H9 (cell line): ENCODE measurements at regions not wholly inside any gene's neighbourhood (a gene's known extent, or its start where the extent isn't known, plus 50 kb on each side); places are given as distances from the start of the nearest gene placed in this dataset.

Experiments used
- DNase-seq: peaks from one replicate; pipeline ENCODE4 v3.0.0-alpha.2; 2017
- H2AFZ ChIP-seq: one replicate; pipeline ENCODE4 v1.6.1; 2013; ENCODE audit warnings: mild to moderate bottlenecking, low read length, control low read depth, moderate library complexity
- H2AK5ac ChIP-seq: 2 replicates; pipeline ENCODE4 v1.6.1; 2013; ENCODE audit warnings: low read length, control low read depth, mixed read lengths; ENCODE audit not compliant: insufficient read length
- H2BK120ac ChIP-seq: one replicate; pipeline ENCODE4 v1.6.1; 2013; ENCODE audit warnings: low read depth, mild to moderate bottlenecking, low read length, control low read depth, inconsistent platforms; ENCODE audit not compliant: poor library complexity, severe bottlenecking
- H2BK12ac ChIP-seq: 2 replicates; pipeline ENCODE4 v1.6.1; 2013; ENCODE audit warnings: low read length, control low read depth, mixed read lengths, low read depth; ENCODE audit not compliant: insufficient read length
- H2BK15ac ChIP-seq: 2 replicates; pipeline ENCODE4 v1.6.1; 2013; ENCODE audit warnings: low read depth, low read length, control low read depth
- H2BK20ac ChIP-seq: one replicate; pipeline ENCODE4 v1.6.1; 2013; ENCODE audit warnings: low read depth, mild to moderate bottlenecking, low read length, control low read depth, inconsistent platforms; ENCODE audit not compliant: poor library complexity, severe bottlenecking
- H2BK5ac ChIP-seq: 2 replicates; pipeline ENCODE4 v1.6.1; 2013; ENCODE audit warnings: low read length, control low read depth, mixed read lengths; ENCODE audit not compliant: insufficient read length
- H3K14ac ChIP-seq: 2 replicates; pipeline ENCODE4 v1.6.1; 2013; ENCODE audit warnings: low read length, control low read depth; ENCODE audit not compliant: insufficient read depth
- H3K18ac ChIP-seq: 2 replicates; pipeline ENCODE4 v1.6.1; 2013; ENCODE audit warnings: low read depth, mild to moderate bottlenecking, mixed read lengths, low read length, control low read depth; ENCODE audit not compliant: insufficient read length
- H3K23ac ChIP-seq: 2 replicates; pipeline ENCODE4 v1.6.1; 2013; ENCODE audit warnings: low read length, control low read depth, mixed read lengths, low read depth; ENCODE audit not compliant: insufficient read length
- H3K23me2 ChIP-seq: 2 replicates; pipeline ENCODE4 v1.6.1; 2013; ENCODE audit warnings: low read depth, mild to moderate bottlenecking, mixed read lengths, low read length, control low read depth; ENCODE audit not compliant: insufficient read length, poor library complexity, severe bottlenecking
- H3K27ac ChIP-seq: 2 replicates; pipeline ENCODE4 v1.5.1; 2013; ENCODE audit warnings: low read length, control low read depth, mixed read lengths, low read depth; ENCODE audit not compliant: insufficient read length
- H3K27me3 ChIP-seq: 2 replicates; pipeline ENCODE4 v1.6.1; 2013; ENCODE audit warnings: low read length, control low read depth, inconsistent platforms; ENCODE audit not compliant: insufficient read depth
- H3K4ac ChIP-seq: 2 replicates; pipeline ENCODE4 v1.6.1; 2013; ENCODE audit warnings: low read depth, mild to moderate bottlenecking, control low read depth, inconsistent platforms, low read length, moderate library complexity
- H3K4me1 ChIP-seq: 2 replicates; pipeline ENCODE4 v1.6.1; 2013; ENCODE audit warnings: low read length, control low read depth, inconsistent platforms; ENCODE audit not compliant: insufficient read depth
- H3K4me2 ChIP-seq: 2 replicates; pipeline ENCODE4 v1.6.1; 2013; ENCODE audit warnings: low read length, control low read depth, mixed read lengths; ENCODE audit not compliant: insufficient read length, insufficient read depth
- H3K56ac ChIP-seq: 2 replicates; pipeline ENCODE4 v1.6.1; 2013; ENCODE audit warnings: low read depth, mild to moderate bottlenecking, mixed read lengths, low read length, control low read depth; ENCODE audit not compliant: insufficient read length
- H3K79me1 ChIP-seq: 2 replicates; pipeline ENCODE4 v1.6.1; 2013; ENCODE audit warnings: low read depth, mild to moderate bottlenecking, moderate library complexity, low read length, control low read depth, inconsistent platforms; ENCODE audit not compliant: insufficient read depth, poor library complexity, severe bottlenecking
- H3K79me2 ChIP-seq: 2 replicates; pipeline ENCODE4 v1.6.1; 2013; ENCODE audit warnings: low read length, control low read depth, inconsistent platforms; ENCODE audit not compliant: insufficient read depth
- H3K9ac ChIP-seq: 2 replicates; pipeline ENCODE4 v1.6.1; 2013; ENCODE audit warnings: low read length, control low read depth, mixed read lengths; ENCODE audit not compliant: insufficient read length; ENCODE audit errors: extremely low read depth
- H3K9me3 ChIP-seq: one replicate; pipeline ENCODE4 v1.6.1; 2013; ENCODE audit warnings: low read depth, low read length, inconsistent platforms; ENCODE audit not compliant: control insufficient read depth
- H3T11ph ChIP-seq: one replicate; pipeline ENCODE4 v1.6.1; 2013; ENCODE audit warnings: mild to moderate bottlenecking, low read length, control low read depth, inconsistent platforms
- H4K20me1 ChIP-seq: one replicate; pipeline ENCODE4 v1.6.1; 2013; ENCODE audit not compliant: control insufficient read depth, insufficient read length, insufficient read depth
- H4K5ac ChIP-seq: 2 replicates; pipeline ENCODE4 v1.6.1; 2013; ENCODE audit warnings: low read depth, mild to moderate bottlenecking, mixed read lengths, low read length, control low read depth; ENCODE audit not compliant: insufficient read length
- H4K8ac ChIP-seq: replicated peaks from 2 replicates; pipeline ENCODE4 v1.6.1; 2013; ENCODE audit warnings: low read length, control low read depth, mixed read lengths, low read depth; ENCODE audit not compliant: insufficient read length
- H4K91ac ChIP-seq: 2 replicates; pipeline ENCODE4 v1.6.1; 2013; ENCODE audit warnings: low read depth, mild to moderate bottlenecking, moderate library complexity, mixed read lengths, low read length, control low read depth; ENCODE audit not compliant: insufficient read length
- H3K27ac Mint-ChIP-seq, 3 experiments: 2 replicates in 2 of 3; 3 replicates in 1 of 3; pipeline ENCODE4 v1.8.0; 2020 to 2021; ENCODE audit warnings: mixed read lengths in 3 of 3, mild to moderate bottlenecking in 1 of 3, moderate library complexity in 1 of 3
- H3K27me3 Mint-ChIP-seq: 2 replicates; pipeline ENCODE4 v1.8.0; 2021; ENCODE audit warnings: low read depth, mild to moderate bottlenecking, moderate library complexity, mixed read lengths
- H3K36me3 Mint-ChIP-seq, 3 experiments: 2 replicates in 2 of 3; 3 replicates in 1 of 3; pipeline ENCODE4 v1.8.0; 2020 to 2021; ENCODE audit warnings: low read depth in 3 of 3, mixed read lengths in 3 of 3; ENCODE audit not compliant: insufficient read depth in 1 of 3
- H3K4me1 Mint-ChIP-seq, 2 experiments: 2 replicates each; pipeline ENCODE4 v1.8.0; 2020; ENCODE audit warnings: mixed read lengths in 2 of 2
- H3K4me3 Mint-ChIP-seq, 2 experiments: 2 replicates in 1 of 2; 3 replicates in 1 of 2; pipeline ENCODE4 v1.8.0; 2020 to 2021; ENCODE audit warnings: mild to moderate bottlenecking in 2 of 2, mixed read lengths in 2 of 2, moderate library complexity in 1 of 2
- H3K9me3 Mint-ChIP-seq, 2 experiments: 2 replicates in 1 of 2; 3 replicates in 1 of 2; pipeline ENCODE4 v1.8.0; 2020; ENCODE audit warnings: mild to moderate bottlenecking in 2 of 2, mixed read lengths in 2 of 2, moderate library complexity in 1 of 2
- CTCF ChIP-seq: fragments of 200-600 bp; sonication (generic); conservative IDR thresholded peaks from 3 replicates; pipeline ENCODE4 v1.8.0; 2021; ENCODE audit warnings: antibody characterized with exemption, mild to moderate bottlenecking
- whole genome bisulfite sequencing: extraction: QIAGEN DNeasy Blood & Tissue Kit; methylation state at CpG from one replicate; pipeline ENCODE4 v1.1.7; 2013; ENCODE audit warnings: missing lambda C conversion rate, low lambda C conversion rate, mixed read lengths; ENCODE audit not compliant: insufficient read length; ENCODE audit errors: extremely low coverage; 5-methylcytosine and 5-hydroxymethylcytosine counted together

- Histone ChIP-seq H3K4me2 (no peak overlapping the region), H3K4me1 (no peaks in the 10 kb centered on the region), H4K5ac (no peak overlapping the region), H3K56ac (no peak overlapping the region), H3T11ph (no peak overlapping the region), H2AFZ (peak overlapping the region; percentile 29), H3K9me3 (no peaks in the 10 kb centered on the region), H3K79me2 (no peaks in the 10 kb centered on the region), H3K14ac (no peak overlapping the region), H2AK5ac (no peak overlapping the region), H2BK12ac (no peak overlapping the region), H2BK15ac (no peak overlapping the region), H2BK5ac (no peak overlapping the region), H3K18ac (no peak overlapping the region), H4K20me1 (no peaks in the 10 kb centered on the region), H3K27ac (no peak overlapping the region), H2BK120ac (no peak overlapping the region), H3K9ac (no peak overlapping the region), H4K8ac (no peak overlapping the region), H2BK20ac (no peak overlapping the region), H3K4ac (no peak overlapping the region), H3K27me3 (no peaks in the 10 kb centered on the region; the same call in 1 of the 2 replicates), H3K79me1 (no peaks in the 10 kb centered on the region), H4K91ac (no peak overlapping the region), H3K23me2 (no peaks in the 10 kb centered on the region), H3K23ac (no peak overlapping the region)
- no peak for TF ChIP-seq CTCF
- DNase-seq: no peak
- Mint-ChIP-seq H3K36me3 (no peaks in the 10 kb centered on the region), H3K4me1 (peaks cover 16 to 20% of the 10 kb centered on the region in 2 experiments), H3K9me3 (no peaks in the 10 kb centered on the region), H3K27me3 (no peaks in the 10 kb centered on the region), H3K27ac (no peak overlapping the region), H3K4me3 (no peak overlapping the region)
- no CpG with 5 or more reads among the region's 3 CpGs for WGBS
These were observed 81.6 kb upstream of the PPP2R5A start for GRCh38 chr1:212203630-212204029.
